Stimulated activated CD4-positive, alpha-beta T cell treated with anti-CD3 and anti-CD28 coated beads, TNF-alpha, amount 100 ng/mL, for 24 hours (primary cell): ENCODE measurements at regions not wholly inside any gene's neighbourhood (a gene's known extent, or its start where the extent isn't known, plus 50 kb on each side); places are given as distances from the start of the nearest gene placed in this dataset.
A peak's percentile ranks its signal among the peaks of the same experiment; 100 is the strongest.
"Not testable (repeated sequence)": the region's sequence is repeated elsewhere in the genome, so short reads cannot be mapped to it uniquely, and the experiment has no call there.

ENCODE experiments used
- DNase-seq, 3 experiments: peaks; one replicate each; pipeline ENCODE4 v3.0.0-alpha.2; 2020; ENCODE audit warnings: low read depth in 3 of 3

GRCh38 chr10:87300163-87300562 lies 57.4 kb upstream of the NUTM2D start:
- DNase-seq = not testable (repeated sequence)

GRCh38 chr10:87301466-87302115 lies 56.0 kb upstream of the NUTM2D start:
- DNase-seq = peak in 2 of 3 experiments; percentile 0 to 27

GRCh38 chr10:87302132-87302531 lies 55.4 kb upstream of the NUTM2D start:
- not testable (repeated sequence) for DNase-seq

GRCh38 chr10:87303707-87304106 lies 53.8 kb upstream of the NUTM2D start:
- not testable (repeated sequence) for DNase-seq

- DNase-seq = not testable (repeated sequence)
Measured at GRCh38 chr10:87306681-87307080, 50.9 kb upstream of the NUTM2D start.
